Mammary epithelial cell (primary cell): ENCODE measurements at regions not wholly inside any gene's neighbourhood (a gene's known extent, or its start where the extent isn't known, plus 50 kb on each side); places are given as distances from the start of the nearest gene placed in this dataset.
A peak's percentile ranks its signal among the peaks of the same experiment; 100 is the strongest.

Experiments used
- CTCF ChIP-seq, 2 donors: IDR thresholded peaks in 1 of 2; conservative IDR thresholded peaks in 1 of 2; 2 replicates each; pipeline ENCODE4 v1.5.1; 2011 to 2012; ENCODE audit warnings: inconsistent platforms in 2 of 2, low read length in 2 of 2, mild to moderate bottlenecking in 2 of 2, control low read depth in 1 of 2, low read depth in 1 of 2; ENCODE audit not compliant: insufficient read depth in 1 of 2; ENCODE audit errors: extremely low read depth in 1 of 2
- EZH2 ChIP-seq: IDR thresholded peaks from 2 replicates; pipeline ENCODE4 v1.6.1; 2012; ENCODE audit warnings: low read length, inconsistent platforms, borderline replicate concordance

GRCh38 chr15:29925227-29926082, 103.2 kb upstream of the TJP1 start:
- TF ChIP-seq CTCF (conservative IDR thresholded peaks at IDR 0.05 in 1 of 2, IDR thresholded peaks at IDR 0.05 in 1 of 2; ENCODE audit: extremely low read depth in 1 of 2, insufficient read depth in 1 of 2, low read depth in 1 of 2, low read length in 2 of 2) (peak; percentile 56 to 62), EZH2 (no peak)
